GM13976 (cell line): ENCODE measurements at regions not wholly inside any gene's neighbourhood (a gene's known extent, or its start where the extent isn't known, plus 50 kb on each side); places are given as distances from the start of the nearest gene placed in this dataset.

ENCODE experiments used
- DNase-seq: peaks from one replicate; pipeline ENCODE4 v3.0.0; 2012; ENCODE audit warnings: low spot score
- CTCF ChIP-seq: IDR thresholded peaks from 2 replicates; pipeline ENCODE4 v1.5.1; 2012; ENCODE audit warnings: borderline replicate concordance, mild to moderate bottlenecking; ENCODE audit not compliant: insufficient read depth; ENCODE audit errors: extremely low read depth, missing control alignments, control extremely low read depth
- in situ Hi-C: fragments of 300-500 bp; cut with MboI; formaldehyde crosslinking; loops from one replicate; pipeline ENCODE4 v1.12.0; 2022; ENCODE audit warnings: low sequenced_read_pairs, mixed read lengths, inconsistent platforms; ENCODE audit not compliant: unreplicated experiment

- DNase-seq = no peak
- in situ Hi-C loops = no loop called here
- no peak for TF ChIP-seq CTCF
Observed at GRCh38 chr11:129286813-129287212, 88.8 kb upstream of the BARX2 start.

- DNase-seq = no peak
- in situ Hi-C loops = no loop called here
- TF ChIP-seq CTCF = no peak
Observed at GRCh38 chr11:129285402-129285786, 90.3 kb upstream of the BARX2 start.

- no peak for DNase-seq
- in situ Hi-C loops = no loop called here
- no peak for TF ChIP-seq CTCF
Observed at GRCh38 chr11:129283141-129283540, 91.0 kb upstream of the ARHGAP32 start.

DNA sequence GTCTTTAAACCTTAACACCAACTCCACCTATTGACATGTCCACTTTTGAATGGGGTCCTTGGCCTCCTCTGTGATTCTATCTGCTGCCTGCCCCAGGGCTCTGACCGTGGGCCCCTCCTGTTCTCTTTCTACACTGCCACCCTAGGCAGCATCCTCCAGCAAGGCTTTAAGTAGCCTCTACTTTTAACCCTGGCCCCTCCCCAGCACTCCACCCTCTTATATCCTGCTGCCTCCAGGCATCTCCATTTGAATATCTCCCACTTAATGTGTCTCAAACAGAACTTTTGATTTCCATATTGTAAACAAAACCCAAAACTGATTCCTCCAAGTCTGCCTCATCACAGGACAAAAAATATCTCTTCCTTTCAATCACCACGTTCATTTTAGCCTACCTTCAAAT lies 90.5 kb upstream of the ARHGAP32 start:
- no peak for TF ChIP-seq CTCF
- no peak for DNase-seq
- in situ Hi-C loops = no loop called here

DNA sequence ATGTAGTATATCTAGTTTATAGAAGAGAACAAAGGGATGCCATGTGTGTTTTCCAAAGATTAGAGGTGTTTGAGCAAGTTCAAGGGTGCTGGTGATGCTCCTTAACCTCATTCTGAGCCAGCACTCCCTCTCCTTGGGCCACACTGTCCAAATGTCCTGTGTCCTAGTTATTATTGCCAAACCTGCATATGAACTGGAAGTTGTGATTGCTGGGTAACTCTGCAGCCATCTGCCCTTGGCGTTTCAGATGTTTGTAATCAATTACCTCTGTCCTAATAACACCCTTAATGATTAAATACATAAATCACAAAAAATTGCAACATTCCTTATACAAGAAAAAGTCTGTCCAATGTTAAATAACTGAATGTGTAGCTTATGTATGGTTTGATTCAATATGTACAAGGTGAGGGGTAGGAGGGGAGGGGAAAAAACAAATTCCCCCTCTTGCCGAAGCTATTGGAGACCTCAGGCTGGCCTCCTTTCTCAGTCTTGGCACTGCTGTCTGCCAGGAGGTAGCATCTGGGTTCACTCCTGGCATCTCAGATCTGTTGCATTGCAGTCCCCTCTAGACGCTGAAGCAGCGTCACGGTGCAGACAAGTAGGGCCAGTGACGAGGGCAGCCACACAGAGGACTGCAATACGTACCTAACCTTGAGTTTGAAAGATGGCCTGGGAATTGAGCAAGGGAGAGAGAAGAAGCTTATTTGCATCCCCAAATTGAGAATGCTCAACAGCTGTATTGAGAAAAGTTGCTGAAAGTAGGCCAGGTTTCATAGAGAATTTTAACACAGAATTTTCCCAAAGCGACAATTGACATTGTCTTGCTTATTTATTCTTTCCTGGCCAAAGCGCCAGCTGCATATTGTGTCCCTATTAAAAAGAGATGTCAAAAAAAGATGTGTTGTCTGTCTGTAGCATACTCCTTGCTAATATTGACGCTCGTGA lies 89.6 kb upstream of the ARHGAP32 start:
- DNase-seq = no peak
- in situ Hi-C loops = no loop called here
- TF ChIP-seq CTCF = no peak

GRCh38 chr11:129280027-129280811 lies 88.1 kb upstream of the ARHGAP32 start:
- TF ChIP-seq CTCF = no peak
- in situ Hi-C loops = no loop called here
- no peak for DNase-seq
